Transverse colon (tissue), 4 donors: ENCODE measurements at regions not wholly inside any gene's neighbourhood (a gene's known extent, or its start where the extent isn't known, plus 50 kb on each side); places are given as distances from the start of the nearest gene placed in this dataset.

Experiments used
- DNase-seq: peaks from one replicate; pipeline ENCODE4 v3.0.0-alpha.2; 2019
- H3K27ac ChIP-seq, 4 donors: fragments of 200-600 bp; sonication (generic); 2 replicates each; pipeline ENCODE4 v1.5.1; 2016 to 2018; ENCODE audit warnings: inconsistent platforms in 4 of 4
- H3K27me3 ChIP-seq: fragments of 200-600 bp; sonication (generic); 2 replicates; pipeline ENCODE4 v1.5.1; 2017; ENCODE audit warnings: inconsistent platforms
- H3K36me3 ChIP-seq, 4 donors: fragments of 200-600 bp; sonication (generic); 2 replicates each; pipeline ENCODE4 v1.5.1; 2017 to 2019; ENCODE audit warnings: inconsistent platforms in 4 of 4
- H3K4me1 ChIP-seq, 4 donors: fragments of 200-600 bp; sonication (generic); 2 replicates each; pipeline ENCODE4 v1.5.1; 2017 to 2020; ENCODE audit warnings: inconsistent platforms in 4 of 4
- H3K4me3 ChIP-seq, 4 donors: fragments of 200-600 bp; sonication (generic); 1 replicate in 1 of 4; 2 replicates in 3 of 4; pipeline versions ENCODE4 v1.5.1 to v1.6.1; 2017 to 2019; ENCODE audit warnings: inconsistent platforms in 4 of 4
- H3K9me3 ChIP-seq, 2 donors: fragments of 200-600 bp; sonication (generic); 2 replicates each; pipeline ENCODE4 v1.5.1; 2017 to 2019; ENCODE audit warnings: inconsistent platforms in 2 of 2
- CTCF ChIP-seq, 5 experiments: fragments of 200-600 bp in 3 of 5; fragments of 450-650 bp in 2 of 5; sonication (generic) in 3 of 5; IDR thresholded peaks; 1 replicate in 2 of 5; 2 replicates in 3 of 5; pipeline ENCODE4 v1.5.1; 2016 to 2017; ENCODE audit warnings: antibody characterized with exemption in 5 of 5, inconsistent platforms in 3 of 5, mild to moderate bottlenecking in 2 of 5, moderate library complexity in 1 of 5
- EP300 ChIP-seq: sonication (generic); formaldehyde crosslinking; IDR thresholded peaks from one replicate; pipeline ENCODE4 v1.6.1; 2017; ENCODE audit warnings: antibody characterized with exemption, low read depth
- POLR2A ChIP-seq: fragments of 450-650 bp; IDR thresholded peaks from one replicate; pipeline ENCODE4 v1.6.1; 2016; ENCODE audit warnings: antibody characterized with exemption, mild to moderate bottlenecking, moderate library complexity
- POLR2AphosphoS5 ChIP-seq, 3 donors: sonication (generic); formaldehyde crosslinking; IDR thresholded peaks; one replicate each; pipeline ENCODE4 v1.6.1; 2016; ENCODE audit warnings: antibody characterized with exemption in 3 of 3
- WGBS, 2 donors: methylation state at CpG; one replicate each; pipeline ENCODE4 v1.1.5; 2018; ENCODE audit warnings: low coverage in 1 of 2; 5-methylcytosine and 5-hydroxymethylcytosine counted together
- in situ Hi-C, 4 donors: fragments of 200-750 bp; cut with MboI; loops; one replicate each; pipeline versions ENCODE4 v1.15.0 to v1.15.1; 2017; ENCODE audit warnings: low sequenced_read_pairs in 3 of 4, low pct_ligation_motif_present in 1 of 4, low pct_unique_long_range_greater_than_20kb in 1 of 4
- intact Hi-C: fragments of 100-400 bp; cut with DNase I; formaldehyde crosslinking; loops from one replicate; pipeline ENCODE4 v1.15.1; 2023; ENCODE audit warnings: low total_unique reads

GRCh38 chr9:75461183-75461582 lies 372.9 kb downstream of the OSTF1 start:
- no peak overlapping the region for H3K27ac ChIP-seq
- DNase-seq: no peak
- H3K27me3 ChIP-seq: no peaks in the 10 kb centered on the region
- intact Hi-C loops: no loop called here
- in situ Hi-C loops: no loop called here
- H3K36me3 ChIP-seq: no peaks in the 10 kb centered on the region
- H3K9me3 ChIP-seq: no peaks in the 10 kb centered on the region
- TF ChIP-seq POLR2AphosphoS5 (IDR thresholded peaks at IDR 0.05) (no peak), CTCF (IDR thresholded peaks at IDR 0.05) (no peak)
- no peak overlapping the region for H3K4me3 ChIP-seq
- peaks cover 0 to 12% (median under 1%) of the 10 kb centered on the region in 4 donors for H3K4me1 ChIP-seq

GRCh38 chr9:75462866-75463265 lies 374.6 kb downstream of the OSTF1 start:
- DNase-seq: no peak
- H3K27ac ChIP-seq: no peak overlapping the region
- in situ Hi-C loops: no loop called here
- H3K27me3 ChIP-seq: no peaks in the 10 kb centered on the region
- TF ChIP-seq POLR2A (no peak), EP300 (no peak), CTCF (IDR thresholded peaks at IDR 0.05) (no peak), POLR2AphosphoS5 (IDR thresholded peaks at IDR 0.05) (no peak)
- no peaks in the 10 kb centered on the region for H3K9me3 ChIP-seq
- intact Hi-C loops: no loop called here
- H3K4me1 ChIP-seq: peaks cover 0 to 5% (median 0%) of the 10 kb centered on the region in 4 donors
- 78 to 92% methylated on average over 1 of the region's 1 CpG for WGBS, 2 donors
- no peaks in the 10 kb centered on the region for H3K36me3 ChIP-seq
- H3K4me3 ChIP-seq: no peak overlapping the region

- intact Hi-C loops: no loop called here
- TF ChIP-seq POLR2AphosphoS5 (IDR thresholded peaks at IDR 0.05) (no peak), POLR2A (no peak), CTCF (IDR thresholded peaks at IDR 0.05) (no peak), EP300 (no peak)
- Histone ChIP-seq H3K9me3 (no peaks in the 10 kb centered on the region), H3K27ac (no peak overlapping the region), H3K4me1 (peaks cover 0 to 4% (median 0%) of the 10 kb centered on the region in 4 donors), H3K36me3 (no peaks in the 10 kb centered on the region), H3K27me3 (no peaks in the 10 kb centered on the region), H3K4me3 (no peak overlapping the region)
- DNase-seq: no peak
- in situ Hi-C loops: no loop called here
Measured at GRCh38 chr9:75463871-75464270, 375.6 kb downstream of the OSTF1 start.

GRCh38 chr9:75464726-75465125 lies 376.4 kb downstream of the OSTF1 start:
- no peaks in the 10 kb centered on the region for H3K9me3 ChIP-seq
- TF ChIP-seq POLR2AphosphoS5 (IDR thresholded peaks at IDR 0.05) (no peak), CTCF (IDR thresholded peaks at IDR 0.05) (no peak), EP300 (no peak), POLR2A (no peak)
- in situ Hi-C loops (no loop called here), intact Hi-C loops (no loop called here)
- DNase-seq: no peak
- H3K4me1 ChIP-seq: no peaks in the 10 kb centered on the region
- H3K4me3 ChIP-seq: no peak overlapping the region
- H3K27me3 ChIP-seq: no peaks in the 10 kb centered on the region
- no peaks in the 10 kb centered on the region for H3K36me3 ChIP-seq
- 83% methylated on average over 1 to 4 of the region's 4 CpGs for WGBS, 2 donors
- no peak overlapping the region for H3K27ac ChIP-seq
